GM12878 (cell line): ENCODE measurements at regions not wholly inside any gene's neighbourhood (a gene's known extent, or its start where the extent isn't known, plus 50 kb on each side); places are given as distances from the start of the nearest gene placed in this dataset.

Experiments used
- BACH1 ChIP-seq: fragments of 450-650 bp; IDR thresholded peaks from 2 replicates; pipeline ENCODE4 v1.6.1; 2017; ENCODE audit warnings: mild to moderate bottlenecking, borderline replicate concordance
- E2F8 ChIP-seq: fragments of 450-650 bp; IDR thresholded peaks from 2 replicates; pipeline ENCODE4 v1.6.1; 2018; ENCODE audit warnings: mild to moderate bottlenecking, low read depth, moderate library complexity; ENCODE audit not compliant: partially characterized antibody
- E4F1 ChIP-seq: fragments of 450-650 bp; IDR thresholded peaks from 2 replicates; pipeline ENCODE4 v1.6.1; 2018; ENCODE audit warnings: borderline replicate concordance, mild to moderate bottlenecking; ENCODE audit not compliant: partially characterized antibody
- ETV6 ChIP-seq, 2 experiments: fragments of 450-650 bp in 1 of 2; IDR thresholded peaks in 1 of 2; conservative IDR thresholded peaks in 1 of 2; 2 replicates each; pipeline ENCODE4 v1.6.1; 2014; ENCODE audit warnings: antibody characterized with exemption in 1 of 2, borderline replicate concordance in 1 of 2, low read depth in 1 of 2, mild to moderate bottlenecking in 1 of 2, moderate library complexity in 1 of 2
- HDAC6 ChIP-seq: fragments of 200-600 bp; sonication (generic); IDR thresholded peaks from one replicate; pipeline ENCODE4 v1.8.0; 2017; ENCODE audit warnings: antibody characterized with exemption; ENCODE audit not compliant: unreplicated experiment
- IKZF1 ChIP-seq: fragments of 450-650 bp; conservative IDR thresholded peaks from 2 replicates; pipeline ENCODE4 v1.6.1; 2017; ENCODE audit warnings: antibody characterized with exemption, mild to moderate bottlenecking
- IRF3 ChIP-seq: fragments of 450-650 bp; IDR thresholded peaks from 2 replicates; pipeline ENCODE4 v1.6.1; 2014; ENCODE audit warnings: mild to moderate bottlenecking
- JUNB ChIP-seq: IDR thresholded peaks from 2 replicates; pipeline ENCODE4 v1.6.1; 2016; ENCODE audit warnings: antibody characterized with exemption, mild to moderate bottlenecking
- MEF2A ChIP-seq: IDR thresholded peaks from 2 replicates; pipeline ENCODE4 v1.6.1; 2011; ENCODE audit warnings: low read depth, mild to moderate bottlenecking, low read length, moderate library complexity; ENCODE audit not compliant: insufficient read depth
- NFIC ChIP-seq: IDR thresholded peaks from 2 replicates; pipeline ENCODE4 v1.6.1; 2012; ENCODE audit warnings: low read depth, mild to moderate bottlenecking, inconsistent platforms, low read length, moderate library complexity
- PAX5 ChIP-seq: IDR thresholded peaks from 2 replicates; pipeline ENCODE4 v1.6.1; 2011; ENCODE audit warnings: low read depth, low read length, borderline replicate concordance
- RFX5 ChIP-seq: IDR thresholded peaks from 2 replicates; pipeline ENCODE4 v1.6.1; 2011; ENCODE audit warnings: low read depth, low read length, improper control_type of control experiment
- SPI1 ChIP-seq: IDR thresholded peaks from 2 replicates; pipeline ENCODE4 v1.6.1; 2011; ENCODE audit warnings: low read depth, mild to moderate bottlenecking, low read length, moderate library complexity, borderline replicate concordance; ENCODE audit not compliant: insufficient read depth
- TCF12 ChIP-seq: IDR thresholded peaks from 2 replicates; pipeline ENCODE4 v1.6.1; 2011; ENCODE audit warnings: low read depth, mild to moderate bottlenecking, low read length
- TCF7 ChIP-seq: IDR thresholded peaks from 2 replicates; pipeline ENCODE4 v1.6.1; 2014; ENCODE audit warnings: antibody characterized with exemption, borderline replicate concordance
- ZBED1 ChIP-seq: IDR thresholded peaks from 2 replicates; pipeline ENCODE4 v1.6.1; 2016; ENCODE audit warnings: borderline replicate concordance

- TF ChIP-seq MEF2A (no peak), IRF3 (no peak), RFX5 (no peak), TCF7 (no peak), NFIC (peak; percentile 23; the same call in 1 of the 2 replicates), ETV6 (conservative IDR thresholded peaks at IDR 0.05 in 1 of 2, IDR thresholded peaks at IDR 0.05 in 1 of 2; ENCODE audit: borderline replicate concordance in 1 of 2, low read depth in 1 of 2) (peak in 1 of 2 experiments; percentile 16; a peak in 1 of 4 replicates), JUNB (0 out of 2 replicates have a peak, but pooled peaks have one; percentile 32), PAX5 (no peak), HDAC6 (no peak), IKZF1 (peak; percentile 38; the same call in 1 of the 2 replicates), E4F1 (no peak), TCF12 (no peak), SPI1 (no peak), ZBED1 (no peak), BACH1 (no peak), E2F8 (no peak)
- TF ChIP-seq, all 136 proteins: peak for 9
These were observed 95.8 kb upstream of the SLC25A36 start (continued) for GRCh38 chr3:140845882-140846281.
